Effector CD4-positive, alpha-beta T cell (primary cell): ENCODE measurements at regions not wholly inside any gene's neighbourhood (a gene's known extent, or its start where the extent isn't known, plus 50 kb on each side); places are given as distances from the start of the nearest gene placed in this dataset.
"Not testable (repeated sequence)": the region's sequence is repeated elsewhere in the genome, so short reads cannot be mapped to it uniquely, and the experiment has no call there.

Experiments used
- DNase-seq: peaks from one replicate; pipeline ENCODE4 v3.0.0-alpha.2; 2020

DNA sequence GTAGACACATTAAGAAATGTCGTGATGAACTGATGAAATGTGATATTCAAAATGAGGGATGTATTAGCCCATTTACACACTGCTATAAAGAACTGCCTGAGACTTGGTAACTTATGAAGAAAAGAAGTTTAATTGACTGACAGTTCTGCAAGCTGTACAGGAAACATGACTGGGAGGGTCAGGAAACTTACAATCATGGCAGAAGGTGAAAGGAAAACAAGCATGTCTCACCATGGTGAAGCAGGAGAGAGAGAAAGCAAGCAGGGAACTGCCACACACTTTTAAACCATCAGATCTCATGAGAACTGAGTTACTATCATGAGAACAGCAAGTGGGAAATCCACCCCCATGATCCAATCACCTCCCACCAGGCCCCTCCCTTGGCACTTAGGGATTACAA, 1010.8 kb upstream of the CELF4 start:
- DNase-seq: no peak

DNA sequence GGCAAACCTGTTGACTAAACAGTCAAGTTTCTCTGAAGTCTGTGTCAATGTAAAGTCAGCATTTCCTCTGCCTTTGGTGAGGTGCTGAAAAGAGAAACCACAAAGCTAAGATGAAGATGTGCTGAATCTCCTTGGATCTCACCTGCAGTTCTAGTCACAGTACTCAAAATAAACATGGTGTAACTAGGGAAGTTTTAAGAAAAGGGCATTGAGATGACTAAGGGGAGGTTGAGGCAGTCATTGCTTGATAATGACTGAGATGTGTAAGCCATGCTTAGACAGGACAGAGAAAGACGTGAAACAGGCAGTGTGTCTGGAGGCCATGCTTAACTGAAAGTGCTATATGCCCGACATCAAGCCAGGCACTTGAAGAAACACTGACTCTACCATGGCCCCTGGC, 1010.0 kb upstream of the CELF4 start:
- no peak for DNase-seq

DNA sequence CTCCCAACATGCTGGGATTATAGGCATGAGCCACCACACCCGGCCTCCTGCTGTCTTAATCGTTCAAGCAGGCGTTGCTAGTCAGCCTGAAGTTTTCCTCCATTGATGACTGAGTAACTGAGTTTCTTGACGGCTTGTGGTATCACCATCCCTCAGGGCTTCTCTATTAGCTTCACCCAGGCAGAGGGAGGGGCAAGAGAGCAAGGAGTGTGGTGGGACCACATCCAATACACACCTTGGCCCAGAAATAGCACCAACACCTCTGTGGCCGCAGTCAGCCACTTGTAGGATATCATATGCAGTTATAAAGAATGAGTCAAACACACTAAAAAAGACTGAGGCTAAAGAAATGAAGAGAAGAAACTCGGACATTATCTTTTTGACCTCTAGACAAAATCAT, 1009.4 kb upstream of the CELF4 start:
- DNase-seq: no peak

DNA sequence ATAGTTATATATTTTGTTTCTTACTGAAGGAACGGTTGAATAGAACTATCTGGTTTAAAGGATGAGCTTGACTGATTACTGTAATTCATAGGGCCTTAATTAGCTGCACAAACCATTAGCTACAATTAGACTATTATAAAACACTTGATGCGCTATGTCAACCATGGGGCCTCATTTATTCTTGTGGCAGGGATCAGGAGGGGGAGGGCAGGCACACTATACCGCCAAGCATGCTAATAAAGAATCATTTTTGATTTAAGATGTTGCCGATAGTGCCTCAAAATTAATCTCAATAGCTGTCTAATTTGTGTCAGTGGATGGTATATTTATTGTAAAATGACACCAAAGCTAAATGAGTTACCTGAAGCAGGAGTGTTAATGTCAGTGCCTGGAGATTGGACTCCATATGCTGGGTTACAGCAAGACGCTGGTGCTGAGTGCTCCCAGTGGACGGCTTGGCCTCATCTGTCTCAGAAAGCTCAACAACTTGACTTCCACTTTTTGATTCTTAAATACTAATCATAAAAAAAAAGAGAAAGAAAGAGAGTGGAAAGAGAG, 1007.0 kb upstream of the CELF4 start:
- no peak for DNase-seq

DNA sequence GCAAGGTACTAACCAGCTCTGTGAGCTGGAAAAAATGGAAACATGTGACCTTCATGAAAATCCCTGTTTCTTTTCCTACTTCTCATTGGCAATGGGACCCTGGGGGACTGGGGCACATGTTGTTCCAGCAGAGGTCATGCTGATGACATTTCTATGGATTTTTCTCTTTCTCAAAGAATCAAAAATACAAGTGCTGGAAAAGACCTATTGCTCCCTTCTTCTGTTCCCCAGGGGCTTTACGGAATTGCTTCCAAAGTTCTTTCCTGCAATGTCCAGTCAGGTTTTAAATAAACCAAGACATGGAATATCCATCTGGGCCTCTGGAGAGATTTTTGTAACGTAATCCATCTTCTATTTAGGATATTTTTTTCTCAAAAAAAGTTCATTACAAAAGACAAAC, 1006.1 kb upstream of the CELF4 start:
- DNase-seq: no peak

DNA sequence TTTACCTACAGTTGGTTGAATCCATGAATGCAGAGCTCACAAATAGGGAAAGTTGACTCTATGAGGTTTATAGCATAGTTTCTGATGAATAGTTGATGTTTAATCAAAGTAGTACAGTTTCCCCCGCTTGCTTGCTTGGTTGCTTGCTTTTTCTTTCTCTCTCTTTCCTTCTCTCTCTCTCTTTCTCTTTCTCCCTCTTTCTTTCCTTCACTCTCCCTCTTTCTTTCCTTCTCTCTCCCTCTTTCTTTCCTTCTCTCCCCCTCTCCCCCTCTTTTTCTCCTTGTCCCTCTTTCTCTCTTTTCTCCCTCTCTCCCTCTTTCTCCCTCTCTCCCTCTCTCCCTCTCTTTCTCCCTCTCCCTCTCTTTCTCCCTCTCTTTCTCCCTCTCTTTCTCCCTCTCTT, 999.9 kb upstream of the CELF4 start:
- no peak for DNase-seq

DNA sequence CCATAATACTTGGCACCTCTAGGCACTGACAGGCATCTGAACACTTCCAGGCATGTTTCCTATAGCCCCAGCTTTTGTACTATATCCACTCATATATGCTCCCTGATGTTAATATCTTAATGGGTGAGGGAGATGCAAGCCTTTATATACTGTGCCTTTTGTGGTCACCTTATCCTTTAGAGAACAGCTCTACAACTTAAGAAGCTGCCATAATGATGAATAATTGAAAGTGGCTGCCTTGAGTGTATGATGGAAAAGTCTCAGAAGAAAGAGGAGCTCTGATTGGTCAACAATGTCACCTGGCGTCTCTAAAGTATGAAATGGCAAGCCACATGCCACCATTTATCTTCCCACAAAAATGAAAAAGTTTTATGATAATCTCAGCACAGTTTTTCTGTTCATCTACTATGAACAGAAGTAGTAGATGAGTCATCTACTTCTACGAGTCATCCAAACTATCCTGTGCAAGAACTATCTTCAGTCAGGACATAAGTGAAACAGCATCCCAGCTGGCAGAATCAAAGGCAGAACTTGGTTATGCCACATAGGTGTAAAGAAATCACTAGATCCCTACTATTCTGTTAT, 997.9 kb upstream of the CELF4 start:
- no peak for DNase-seq

DNA sequence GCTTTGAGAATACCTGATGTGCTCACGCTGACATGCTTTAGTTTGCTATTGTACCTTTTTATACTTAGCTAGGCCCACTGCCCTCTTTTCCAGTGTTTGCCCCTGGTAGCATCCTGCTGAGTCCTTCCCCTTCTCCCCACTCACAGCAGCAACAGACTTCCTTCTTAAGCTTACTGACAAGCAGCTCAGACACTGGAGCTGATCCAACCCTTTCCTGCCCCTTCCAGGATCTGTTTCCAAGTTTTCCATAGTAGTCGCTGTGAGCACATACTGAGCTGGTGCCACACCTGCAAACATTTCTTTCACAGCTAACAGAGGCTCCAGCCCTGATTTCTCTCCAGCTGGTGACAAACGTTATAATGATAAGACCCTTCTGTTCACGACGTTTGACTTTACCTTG, 991.4 kb upstream of the CELF4 start:
- no peak for DNase-seq

DNA sequence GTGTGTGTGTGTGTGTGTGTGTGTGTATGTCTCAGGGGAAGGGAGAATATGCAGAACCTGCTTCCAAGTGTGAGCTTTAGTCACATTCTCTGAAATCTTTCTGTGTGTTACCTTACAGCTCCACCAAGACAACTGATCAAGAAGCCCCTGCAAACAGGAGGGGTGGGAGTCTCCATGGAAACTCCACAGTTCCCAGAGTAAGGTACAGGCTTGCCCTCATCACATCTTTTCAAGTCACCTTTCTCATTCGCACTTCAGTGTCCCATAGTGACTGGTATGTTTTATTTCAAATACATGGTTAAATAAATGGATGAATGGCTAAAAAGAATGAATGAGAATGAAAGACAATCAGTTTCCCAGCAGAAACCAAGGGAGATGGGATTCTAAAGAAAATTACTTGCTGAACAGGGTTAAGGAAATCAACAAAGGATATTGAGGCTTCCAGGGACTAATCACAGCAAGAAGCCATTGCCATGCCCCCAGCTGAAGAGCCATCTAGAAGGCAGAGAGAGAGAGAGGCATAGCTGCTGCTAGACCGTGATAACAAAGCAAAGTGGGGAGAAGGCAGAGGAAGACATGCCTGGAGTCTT, 987.2 kb upstream of the CELF4 start:
- no peak for DNase-seq

DNA sequence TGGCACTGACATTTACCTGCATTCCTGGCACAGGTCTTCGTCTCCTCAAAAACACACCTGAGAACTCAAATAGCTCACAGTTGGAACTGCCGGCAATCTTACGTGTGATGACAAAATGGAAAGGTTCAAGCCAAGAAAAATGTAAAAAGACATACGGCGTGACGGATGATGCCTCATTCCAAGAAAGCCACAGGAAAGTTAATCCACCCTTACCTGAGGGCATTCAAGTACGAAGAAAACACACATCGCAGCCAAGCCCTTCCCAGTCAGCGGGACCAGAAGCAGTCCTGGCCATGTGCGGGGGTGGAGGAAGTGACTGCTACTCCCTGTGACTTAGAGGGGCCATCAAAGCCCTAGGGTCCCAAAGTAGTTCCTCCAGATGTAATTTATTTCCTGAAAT, 986.3 kb upstream of the CELF4 start:
- DNase-seq: no peak

DNA sequence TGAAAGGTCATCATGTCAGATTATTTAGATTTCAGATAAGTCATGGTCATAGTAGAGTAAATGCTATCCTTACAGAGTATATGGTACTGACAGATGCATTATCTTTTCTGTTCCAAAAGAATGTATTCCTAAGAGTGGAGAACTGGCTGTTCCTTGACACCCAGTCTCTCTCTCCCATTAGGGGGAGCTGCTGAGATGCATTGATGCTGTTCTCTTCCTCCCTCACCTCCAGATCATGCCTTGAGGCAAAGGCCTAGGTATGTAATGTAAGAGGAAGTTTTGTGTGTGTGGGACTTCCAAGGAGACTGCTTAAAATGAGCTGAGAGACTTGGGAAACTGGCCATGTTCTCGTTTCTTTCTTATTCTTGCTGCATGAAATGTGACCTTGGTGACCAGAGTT, 979.5 kb upstream of the CELF4 start:
- no peak for DNase-seq

DNA sequence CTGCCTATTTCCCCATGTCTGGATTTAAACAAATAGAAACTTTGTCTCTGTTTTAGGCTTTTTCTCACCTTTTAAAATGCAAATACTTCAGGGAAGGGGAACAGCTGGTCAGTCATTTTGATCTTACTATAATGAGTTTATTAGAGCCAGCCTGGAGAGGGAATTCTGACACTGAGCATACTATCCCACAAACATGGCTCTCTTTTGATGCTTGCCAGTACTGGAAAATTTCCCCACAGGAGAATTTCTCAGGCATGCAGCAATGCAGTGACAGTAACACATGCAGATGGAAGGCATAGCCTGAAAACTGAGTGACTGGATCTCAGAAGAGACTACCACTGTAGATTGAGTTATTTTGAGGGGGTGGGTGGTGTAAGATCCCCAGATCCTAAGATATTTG, 974.3 kb upstream of the CELF4 start:
- DNase-seq: no peak

DNA sequence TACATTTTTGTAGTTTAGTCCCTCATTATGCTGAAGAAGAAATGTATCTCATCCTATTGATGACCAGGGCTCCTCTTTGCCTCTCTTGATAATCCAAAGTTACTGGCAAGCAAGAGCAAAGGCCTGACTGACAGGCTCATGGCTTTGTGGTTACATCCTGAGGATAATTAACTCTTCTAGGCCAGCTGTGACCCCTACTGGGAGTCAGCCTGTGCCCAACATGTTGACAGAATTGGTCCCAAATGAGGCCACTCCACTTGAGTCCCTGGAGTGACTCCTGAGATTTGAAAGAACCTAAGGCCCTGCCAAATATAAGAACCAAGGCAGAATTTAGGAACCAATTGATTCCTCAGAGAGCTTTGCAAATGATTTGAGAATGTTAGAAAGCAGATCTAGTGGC, 973.8 kb upstream of the CELF4 start:
- no peak for DNase-seq

DNA sequence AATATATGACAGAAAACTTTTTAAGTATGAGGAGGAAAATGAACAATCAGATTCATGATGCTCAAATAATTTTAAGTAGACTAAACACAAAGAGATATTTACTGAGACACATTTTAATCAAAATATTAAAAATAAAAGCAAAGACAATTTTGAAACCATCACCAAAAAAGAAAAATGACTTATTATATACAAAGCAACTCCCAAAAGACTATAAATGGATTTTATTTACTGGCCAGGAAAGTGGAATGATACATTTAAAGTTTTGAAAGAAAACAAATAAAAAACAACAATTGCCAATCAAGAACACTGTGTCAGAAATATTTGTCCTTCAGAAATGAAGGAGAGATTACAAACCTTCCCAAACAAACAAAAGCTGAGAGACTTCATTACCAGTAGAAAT, 968.5 kb upstream of the CELF4 start:
- no peak for DNase-seq

DNA sequence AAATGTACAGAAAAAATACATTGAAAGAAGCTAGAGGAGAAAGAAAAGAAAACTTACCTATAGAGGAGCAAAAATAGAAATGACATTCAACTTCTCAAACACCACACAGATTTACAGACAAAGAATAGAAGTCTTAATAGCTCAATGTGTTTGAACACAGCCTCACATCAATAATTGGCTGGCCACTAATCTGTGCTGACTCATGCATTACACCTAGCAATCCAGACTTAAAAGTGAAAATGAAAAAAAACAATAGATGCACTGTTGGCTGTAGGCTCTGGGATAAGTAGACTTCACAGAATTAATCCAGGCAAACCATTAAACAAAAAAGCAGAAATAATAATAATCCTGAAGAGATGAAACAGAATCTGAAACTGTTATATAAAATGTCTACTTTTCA, 961.3 kb upstream of the CELF4 start:
- DNase-seq: no peak

DNA sequence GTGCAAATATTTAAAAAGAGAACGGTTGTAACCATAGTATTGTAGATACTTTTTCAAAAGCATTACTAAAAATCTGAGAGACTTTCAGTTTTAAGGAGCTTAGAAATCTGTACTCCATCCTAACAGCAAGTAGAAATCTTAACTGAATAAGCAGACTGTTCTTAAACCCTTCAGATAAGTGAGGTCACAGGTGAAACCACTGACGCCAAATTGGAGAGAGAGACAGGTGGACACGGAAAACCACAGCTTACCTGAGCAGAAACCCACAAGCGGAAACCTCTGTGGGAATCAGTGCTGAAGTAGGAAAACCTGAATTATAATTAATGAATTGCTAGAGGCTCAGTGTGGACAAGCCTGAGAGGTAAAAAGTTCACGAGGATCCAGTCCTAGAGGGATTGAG, 959.4 kb upstream of the CELF4 start:
- no peak for DNase-seq

DNA sequence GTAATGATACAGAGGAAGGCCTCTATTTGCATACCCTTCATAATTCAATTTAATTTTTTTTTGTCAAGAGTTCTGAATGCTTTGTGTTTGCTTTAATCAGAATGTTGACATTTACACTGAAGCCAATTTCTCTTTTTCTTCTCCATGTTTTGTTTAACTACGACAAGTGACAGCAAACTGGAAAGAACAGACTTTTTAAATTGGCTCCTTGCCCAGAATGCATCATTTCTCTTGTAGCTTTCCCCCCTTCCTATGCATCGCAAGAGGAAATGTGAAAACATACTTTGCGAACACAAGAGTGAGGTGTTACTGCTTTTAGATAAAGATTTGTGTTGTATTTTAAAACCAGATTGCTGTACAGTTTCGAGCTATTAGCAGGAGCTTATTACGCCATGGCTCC, 955.2 kb upstream of the CELF4 start:
- DNase-seq: no peak

DNA sequence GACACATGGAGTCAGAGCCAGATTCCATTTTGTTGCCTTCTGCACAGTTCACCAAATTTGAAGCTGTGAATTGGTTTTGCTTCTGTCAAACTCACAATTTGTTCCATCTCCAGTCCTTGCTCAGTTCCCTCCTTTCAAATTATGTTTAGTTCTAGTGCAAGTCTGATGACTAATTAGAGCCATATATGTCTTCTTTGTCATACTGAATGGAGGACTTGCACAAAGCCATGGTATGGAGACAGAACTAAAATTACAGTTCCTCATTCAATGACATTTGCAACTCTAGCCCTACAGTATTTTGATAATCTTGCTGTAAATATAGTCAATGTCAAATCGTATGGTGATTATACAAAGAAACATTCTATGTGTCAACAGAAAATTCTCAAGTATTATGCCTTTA, 936.9 kb upstream of the CELF4 start:
- no peak for DNase-seq

DNA sequence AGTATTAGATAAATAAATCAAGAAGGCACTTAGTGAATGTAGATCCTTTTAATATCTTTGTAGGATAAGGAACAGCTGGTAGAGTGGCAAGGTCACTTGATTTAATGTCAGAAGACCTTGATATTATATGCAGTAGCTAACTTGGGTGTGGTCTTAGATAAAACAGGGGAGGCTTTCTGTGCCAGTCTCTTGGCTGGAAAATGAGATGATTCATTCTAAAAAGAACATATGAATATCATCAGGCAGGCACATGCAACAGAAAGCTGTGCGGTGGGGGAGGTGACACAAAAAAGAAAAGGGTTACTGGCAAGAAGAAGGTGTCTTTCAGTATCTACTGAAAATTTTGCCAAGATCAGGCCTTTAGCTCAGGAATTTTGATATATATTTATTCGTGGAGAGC, 931.7 kb upstream of the CELF4 start:
- no peak for DNase-seq

DNA sequence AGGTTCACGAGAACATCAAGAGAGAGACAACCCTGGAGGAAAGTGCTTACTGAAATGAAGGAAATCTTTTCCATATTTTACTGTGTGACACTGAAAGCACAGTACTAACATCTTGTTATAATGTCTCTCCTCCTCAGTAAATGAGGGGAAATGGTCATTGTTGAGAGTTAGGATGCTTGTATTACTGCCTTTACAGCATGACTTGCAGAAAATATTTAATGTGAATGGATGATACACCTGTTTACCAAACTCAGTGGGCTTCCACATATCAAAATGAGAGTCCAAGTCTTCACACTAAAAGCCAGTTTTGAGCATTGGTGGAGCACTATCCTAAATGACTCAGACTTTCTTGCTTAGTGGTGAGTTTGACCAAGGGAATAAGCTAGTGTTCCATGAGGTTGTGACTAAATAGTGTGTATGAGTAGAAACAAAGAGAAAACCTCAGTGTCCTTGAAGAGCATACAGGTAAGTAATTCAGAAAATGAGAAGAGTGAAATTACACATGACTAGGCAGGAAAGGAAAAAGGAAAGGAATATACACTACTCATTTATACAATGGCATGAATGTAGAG, 930.7 kb upstream of the CELF4 start:
- no peak for DNase-seq

DNA sequence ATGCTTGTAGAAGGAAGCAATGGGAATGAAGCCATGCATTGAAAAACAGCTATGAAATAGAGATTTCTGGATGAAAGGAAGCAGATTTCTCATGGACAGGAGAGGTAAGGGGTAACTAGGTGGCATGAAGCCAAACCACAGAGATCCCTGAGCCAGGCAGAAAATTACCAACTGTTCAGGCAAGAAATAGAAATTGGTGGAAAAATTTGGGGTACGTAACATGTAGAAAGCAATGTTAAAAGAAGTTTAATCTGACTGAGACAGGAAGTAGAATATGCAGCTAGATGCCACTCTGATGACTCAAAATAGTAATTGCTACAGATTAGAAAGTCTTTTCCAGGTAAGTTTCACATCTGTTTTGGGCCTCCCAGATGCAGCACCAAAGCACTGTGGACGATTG, 928.5 kb upstream of the CELF4 start:
- no peak for DNase-seq

DNA sequence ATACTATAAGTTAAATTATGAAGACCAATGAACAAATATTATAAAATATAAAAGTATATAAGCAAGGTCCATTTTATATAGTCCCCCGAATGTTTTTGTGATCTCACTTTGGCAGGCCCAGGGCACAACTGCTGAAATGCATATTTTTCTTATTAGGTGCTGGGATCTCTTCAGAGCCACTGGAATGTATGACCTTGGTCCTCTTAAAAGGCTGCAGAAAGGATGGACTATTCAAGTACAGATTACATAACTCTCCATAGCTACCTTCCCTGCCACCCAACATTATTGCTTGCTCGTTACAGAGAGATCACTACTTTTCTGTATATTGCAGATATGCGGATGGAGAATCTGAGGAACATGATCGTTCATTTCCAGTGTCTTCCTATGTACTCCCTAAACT, 925.6 kb upstream of the CELF4 start:
- DNase-seq: no peak

DNA sequence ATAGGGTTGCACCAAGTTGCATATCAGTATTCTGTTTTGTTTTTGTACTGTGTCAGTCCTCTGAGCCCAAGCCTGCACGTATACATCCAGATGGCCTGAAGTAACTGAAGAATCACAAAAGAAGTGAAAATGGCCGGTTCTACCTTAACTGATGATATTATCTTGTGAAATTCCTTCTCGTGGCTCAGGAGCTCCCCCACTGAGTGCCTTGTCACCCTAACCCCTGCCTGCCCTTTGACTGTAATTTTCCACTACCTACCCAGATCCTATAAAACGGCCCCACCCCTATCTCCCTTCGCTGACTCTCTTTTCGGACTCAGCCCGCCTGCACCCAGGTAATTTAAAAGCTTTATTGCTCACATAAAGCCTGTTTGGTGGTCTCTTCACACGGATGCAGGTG, 924.1 kb upstream of the CELF4 start:
- not testable (repeated sequence) for DNase-seq

DNA sequence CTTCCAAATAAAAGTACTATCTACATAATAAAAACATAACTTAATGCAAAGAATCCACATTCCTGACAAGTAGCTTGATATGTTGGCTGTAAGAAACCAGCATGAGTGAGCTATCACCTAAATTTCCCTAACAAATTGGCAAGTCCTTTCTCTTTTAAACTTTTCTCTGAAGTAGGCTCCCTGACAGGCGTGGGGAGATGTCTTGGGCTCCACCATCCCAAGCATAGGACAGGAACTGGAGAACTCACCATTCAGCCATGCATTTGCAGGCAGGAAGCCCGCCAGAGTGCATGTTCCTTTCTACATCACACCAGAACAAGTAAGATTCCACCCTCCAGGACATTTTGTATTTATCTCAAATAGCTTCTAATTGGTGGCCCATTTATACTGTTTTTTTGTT, 921.9 kb upstream of the CELF4 start:
- DNase-seq: no peak

DNA sequence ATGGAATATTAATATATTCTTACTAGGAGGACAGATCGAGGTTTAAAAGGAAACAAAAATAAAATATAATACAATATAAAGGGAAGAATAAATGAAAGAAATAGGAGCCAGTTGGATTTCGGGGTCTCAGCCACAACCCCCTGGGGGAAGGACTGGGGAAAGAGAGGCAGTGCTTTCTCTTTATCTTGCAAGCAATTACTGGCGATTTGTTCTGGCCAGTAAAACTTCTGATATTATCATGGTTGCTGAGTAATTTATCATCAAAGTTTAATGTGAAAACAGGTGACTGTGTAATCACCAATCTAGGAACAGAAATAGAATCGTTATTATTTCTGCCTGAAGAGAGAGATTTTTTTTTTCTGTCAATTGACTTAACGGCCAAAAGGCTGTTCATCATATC, 917.7 kb upstream of the CELF4 start:
- DNase-seq: no peak
